ENCODE measurements at regions not wholly inside any gene's neighbourhood (a gene's known extent, or its start where the extent isn't known, plus 50 kb on each side); places are given as distances from the start of the nearest gene placed in this dataset.

DNA sequence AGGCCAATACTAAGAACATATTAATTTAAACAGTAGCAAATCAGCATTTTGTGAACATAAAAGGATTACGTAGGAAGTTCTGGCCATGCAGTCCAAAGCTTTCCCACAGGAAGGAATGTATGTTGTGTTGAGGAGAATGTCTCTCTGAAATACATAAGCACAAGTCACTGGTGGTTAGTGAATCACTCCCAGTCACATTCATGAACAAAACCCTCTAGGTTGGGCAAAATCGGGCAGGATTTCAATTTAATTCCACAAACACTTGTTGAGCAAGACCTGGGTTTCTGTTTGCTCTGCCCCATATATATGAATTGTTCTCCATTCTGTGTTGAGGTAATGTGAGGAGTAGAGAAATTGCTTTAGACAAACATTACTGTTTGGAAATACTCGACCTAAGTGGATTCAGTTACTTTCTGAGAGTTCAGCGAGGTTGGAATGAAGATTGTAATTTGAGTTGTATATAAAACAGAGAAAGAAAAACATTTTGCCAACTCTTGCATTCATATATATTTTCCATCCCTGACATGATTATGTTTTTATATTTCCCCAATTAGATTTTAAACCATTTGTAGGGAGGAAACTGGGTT lies 127.6 kb upstream of the RPS23 start (continued):
- TF ChIP-seq, protein P1, sequence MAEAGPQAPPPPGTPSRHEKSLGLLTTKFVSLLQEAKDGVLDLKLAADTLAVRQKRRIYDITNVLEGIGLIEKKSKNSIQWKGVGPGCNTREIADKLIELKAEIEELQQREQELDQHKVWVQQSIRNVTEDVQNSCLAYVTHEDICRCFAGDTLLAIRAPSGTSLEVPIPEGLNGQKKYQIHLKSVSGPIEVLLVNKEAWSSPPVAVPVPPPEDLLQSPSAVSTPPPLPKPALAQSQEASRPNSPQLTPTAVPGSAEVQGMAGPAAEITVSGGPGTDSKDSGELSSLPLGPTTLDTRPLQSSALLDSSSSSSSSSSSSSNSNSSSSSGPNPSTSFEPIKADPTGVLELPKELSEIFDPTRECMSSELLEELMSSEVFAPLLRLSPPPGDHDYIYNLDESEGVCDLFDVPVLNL (CRISPR knock-in tag; IDR thresholded peaks at IDR 0.05; ENCODE audit: borderline replicate concordance, low read depth), result no peak
- TF ChIP-seq, protein P2, sequence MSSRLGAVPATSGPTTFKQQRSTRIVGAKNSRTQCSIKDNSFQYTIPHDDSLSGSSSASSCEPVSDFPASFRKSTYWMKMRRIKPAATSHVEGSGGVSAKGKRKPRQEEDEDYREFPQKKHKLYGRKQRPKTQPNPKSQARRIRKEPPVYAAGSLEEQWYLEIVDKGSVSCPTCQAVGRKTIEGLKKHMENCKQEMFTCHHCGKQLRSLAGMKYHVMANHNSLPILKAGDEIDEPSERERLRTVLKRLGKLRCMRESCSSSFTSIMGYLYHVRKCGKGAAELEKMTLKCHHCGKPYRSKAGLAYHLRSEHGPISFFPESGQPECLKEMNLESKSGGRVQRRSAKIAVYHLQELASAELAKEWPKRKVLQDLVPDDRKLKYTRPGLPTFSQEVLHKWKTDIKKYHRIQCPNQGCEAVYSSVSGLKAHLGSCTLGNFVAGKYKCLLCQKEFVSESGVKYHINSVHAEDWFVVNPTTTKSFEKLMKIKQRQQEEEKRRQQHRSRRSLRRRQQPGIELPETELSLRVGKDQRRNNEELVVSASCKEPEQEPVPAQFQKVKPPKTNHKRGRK (CRISPR knock-in tag; IDR thresholded peaks at IDR 0.05; ENCODE audit: borderline replicate concordance), result no peak
- TF ChIP-seq ELF4 (CRISPR knock-in tag; IDR thresholded peaks at IDR 0.05; ENCODE audit: low read depth), result no peak
- TF ChIP-seq, protein P3, sequence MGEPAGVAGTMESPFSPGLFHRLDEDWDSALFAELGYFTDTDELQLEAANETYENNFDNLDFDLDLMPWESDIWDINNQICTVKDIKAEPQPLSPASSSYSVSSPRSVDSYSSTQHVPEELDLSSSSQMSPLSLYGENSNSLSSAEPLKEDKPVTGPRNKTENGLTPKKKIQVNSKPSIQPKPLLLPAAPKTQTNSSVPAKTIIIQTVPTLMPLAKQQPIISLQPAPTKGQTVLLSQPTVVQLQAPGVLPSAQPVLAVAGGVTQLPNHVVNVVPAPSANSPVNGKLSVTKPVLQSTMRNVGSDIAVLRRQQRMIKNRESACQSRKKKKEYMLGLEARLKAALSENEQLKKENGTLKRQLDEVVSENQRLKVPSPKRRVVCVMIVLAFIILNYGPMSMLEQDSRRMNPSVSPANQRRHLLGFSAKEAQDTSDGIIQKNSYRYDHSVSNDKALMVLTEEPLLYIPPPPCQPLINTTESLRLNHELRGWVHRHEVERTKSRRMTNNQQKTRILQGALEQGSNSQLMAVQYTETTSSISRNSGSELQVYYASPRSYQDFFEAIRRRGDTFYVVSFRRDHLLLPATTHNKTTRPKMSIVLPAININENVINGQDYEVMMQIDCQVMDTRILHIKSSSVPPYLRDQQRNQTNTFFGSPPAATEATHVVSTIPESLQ (CRISPR knock-in tag; IDR thresholded peaks at IDR 0.05), result no peak
- TF ChIP-seq TEAD4 (CRISPR knock-in tag; IDR thresholded peaks at IDR 0.05), result no peak
- TF ChIP-seq, protein P4, sequence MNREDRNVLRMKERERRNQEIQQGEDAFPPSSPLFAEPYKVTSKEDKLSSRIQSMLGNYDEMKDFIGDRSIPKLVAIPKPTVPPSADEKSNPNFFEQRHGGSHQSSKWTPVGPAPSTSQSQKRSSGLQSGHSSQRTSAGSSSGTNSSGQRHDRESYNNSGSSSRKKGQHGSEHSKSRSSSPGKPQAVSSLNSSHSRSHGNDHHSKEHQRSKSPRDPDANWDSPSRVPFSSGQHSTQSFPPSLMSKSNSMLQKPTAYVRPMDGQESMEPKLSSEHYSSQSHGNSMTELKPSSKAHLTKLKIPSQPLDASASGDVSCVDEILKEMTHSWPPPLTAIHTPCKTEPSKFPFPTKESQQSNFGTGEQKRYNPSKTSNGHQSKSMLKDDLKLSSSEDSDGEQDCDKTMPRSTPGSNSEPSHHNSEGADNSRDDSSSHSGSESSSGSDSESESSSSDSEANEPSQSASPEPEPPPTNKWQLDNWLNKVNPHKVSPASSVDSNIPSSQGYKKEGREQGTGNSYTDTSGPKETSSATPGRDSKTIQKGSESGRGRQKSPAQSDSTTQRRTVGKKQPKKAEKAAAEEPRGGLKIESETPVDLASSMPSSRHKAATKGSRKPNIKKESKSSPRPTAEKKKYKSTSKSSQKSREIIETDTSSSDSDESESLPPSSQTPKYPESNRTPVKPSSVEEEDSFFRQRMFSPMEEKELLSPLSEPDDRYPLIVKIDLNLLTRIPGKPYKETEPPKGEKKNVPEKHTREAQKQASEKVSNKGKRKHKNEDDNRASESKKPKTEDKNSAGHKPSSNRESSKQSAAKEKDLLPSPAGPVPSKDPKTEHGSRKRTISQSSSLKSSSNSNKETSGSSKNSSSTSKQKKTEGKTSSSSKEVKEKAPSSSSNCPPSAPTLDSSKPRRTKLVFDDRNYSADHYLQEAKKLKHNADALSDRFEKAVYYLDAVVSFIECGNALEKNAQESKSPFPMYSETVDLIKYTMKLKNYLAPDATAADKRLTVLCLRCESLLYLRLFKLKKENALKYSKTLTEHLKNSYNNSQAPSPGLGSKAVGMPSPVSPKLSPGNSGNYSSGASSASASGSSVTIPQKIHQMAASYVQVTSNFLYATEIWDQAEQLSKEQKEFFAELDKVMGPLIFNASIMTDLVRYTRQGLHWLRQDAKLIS (CRISPR knock-in tag; IDR thresholded peaks at IDR 0.05; ENCODE audit: borderline replicate concordance), result no peak
- TF ChIP-seq ZNF671 (CRISPR knock-in tag; IDR thresholded peaks at IDR 0.05), result no peak
- no peak for TF ChIP-seq CREB1 (CRISPR knock-in tag; IDR thresholded peaks at IDR 0.05)
- TF ChIP-seq RORB (CRISPR knock-in tag; IDR thresholded peaks at IDR 0.05), result no peak

DNA sequence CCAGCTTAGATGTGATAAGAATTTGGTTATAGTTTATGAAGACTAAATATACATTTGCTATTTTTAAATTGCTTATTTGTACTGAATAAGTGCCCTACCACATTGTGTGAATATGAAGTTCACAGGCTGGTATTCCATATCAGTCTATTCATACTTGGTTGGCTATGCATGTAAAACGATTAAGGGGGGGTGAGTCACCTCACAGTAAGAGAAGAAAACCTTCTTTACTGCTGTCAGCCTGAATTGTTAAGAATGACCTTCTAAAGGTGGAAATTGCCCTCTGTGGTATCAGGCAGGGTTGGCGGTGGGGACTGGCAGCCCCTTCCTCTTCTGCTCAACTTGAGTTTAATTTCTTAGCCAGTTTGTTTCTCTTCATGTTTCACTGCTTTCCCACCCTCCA lies 127.0 kb upstream of the RPS23 start:
- H3K27me3 Mint-ChIP-seq (ENCODE audit: low read depth), result peaks cover 4% of the 10 kb centered on the region; the same call in 1 of the 2 replicates
- no peak overlapping the region for H3K4me3 Mint-ChIP-seq
- H3K36me3 Mint-ChIP-seq, result peaks cover 13% of the 10 kb centered on the region
- POLR2A ChIA-PET, result no interaction called here
- CTCF ChIA-PET, result no interaction called here
- H3K4me1 Mint-ChIP-seq, result peaks cover 39% of the 10 kb centered on the region
- no peak for DNase-seq (ENCODE audit: low spot score)
- H3K9me3 Mint-ChIP-seq, result peaks cover 21% of the 10 kb centered on the region
- ATAC-seq, result no peak
- H3K27ac Mint-ChIP-seq, result no peak overlapping the region
- TF ChIP-seq, protein P5, sequence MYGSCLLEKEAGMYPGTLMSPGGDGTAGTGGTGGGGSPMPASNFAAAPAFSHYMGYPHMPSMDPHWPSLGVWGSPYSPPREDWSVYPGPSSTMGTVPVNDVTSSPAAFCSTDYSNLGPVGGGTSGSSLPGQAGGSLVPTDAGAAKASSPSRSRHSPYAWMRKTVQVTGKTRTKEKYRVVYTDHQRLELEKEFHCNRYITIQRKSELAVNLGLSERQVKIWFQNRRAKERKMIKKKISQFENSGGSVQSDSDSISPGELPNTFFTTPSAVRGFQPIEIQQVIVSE (CRISPR knock-in tag; IDR thresholded peaks at IDR 0.05; ENCODE audit: borderline replicate concordance), result no peak
- TF ChIP-seq, protein P1 (CRISPR knock-in tag; IDR thresholded peaks at IDR 0.05; ENCODE audit: borderline replicate concordance, low read depth), result no peak
- no peak for TF ChIP-seq ATF1 (CRISPR knock-in tag; IDR thresholded peaks at IDR 0.05)
- no peak for TF ChIP-seq FOXP1 (CRISPR knock-in tag; IDR thresholded peaks at IDR 0.05; ENCODE audit: borderline replicate concordance)
- TF ChIP-seq, protein P4 (CRISPR knock-in tag; IDR thresholded peaks at IDR 0.05; ENCODE audit: borderline replicate concordance), result no peak
- no peak for TF ChIP-seq EMX1 (CRISPR knock-in tag; IDR thresholded peaks at IDR 0.05)
- no peak for TF ChIP-seq ZNF671 (CRISPR knock-in tag; IDR thresholded peaks at IDR 0.05)
- TF ChIP-seq, protein P3 (CRISPR knock-in tag; IDR thresholded peaks at IDR 0.05), result no peak
- TF ChIP-seq, protein P6, sequence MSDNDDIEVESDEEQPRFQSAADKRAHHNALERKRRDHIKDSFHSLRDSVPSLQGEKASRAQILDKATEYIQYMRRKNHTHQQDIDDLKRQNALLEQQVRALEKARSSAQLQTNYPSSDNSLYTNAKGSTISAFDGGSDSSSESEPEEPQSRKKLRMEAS (CRISPR knock-in tag; IDR thresholded peaks at IDR 0.05), result no peak
- no peak for TF ChIP-seq ESRRA (CRISPR knock-in tag; IDR thresholded peaks at IDR 0.05; ENCODE audit: borderline replicate concordance)
- TF ChIP-seq, protein P7, sequence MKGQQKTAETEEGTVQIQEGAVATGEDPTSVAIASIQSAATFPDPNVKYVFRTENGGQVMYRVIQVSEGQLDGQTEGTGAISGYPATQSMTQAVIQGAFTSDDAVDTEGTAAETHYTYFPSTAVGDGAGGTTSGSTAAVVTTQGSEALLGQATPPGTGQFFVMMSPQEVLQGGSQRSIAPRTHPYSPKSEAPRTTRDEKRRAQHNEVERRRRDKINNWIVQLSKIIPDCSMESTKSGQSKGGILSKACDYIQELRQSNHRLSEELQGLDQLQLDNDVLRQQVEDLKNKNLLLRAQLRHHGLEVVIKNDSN (CRISPR knock-in tag; IDR thresholded peaks at IDR 0.05), result no peak
